ENCODE measurements at regions not wholly inside any gene's neighbourhood (a gene's known extent, or its start where the extent isn't known, plus 50 kb on each side); places are given as distances from the start of the nearest gene placed in this dataset.

GRCh38 chr1:8104278-8105236, 78.4 kb upstream of the ERRFI1 start:
- no peak overlapping the region for H2AFZ ChIP-seq
- H3K27ac ChIP-seq, result no peak overlapping the region
- peaks cover 7% of the 10 kb centered on the region; the same call in 1 of the 2 replicates for H3K4me1 ChIP-seq (replicated peaks; ENCODE audit: insufficient read depth)
- no peak overlapping the region for H3K4me2 ChIP-seq
- H3K79me2 ChIP-seq (ENCODE audit: low read depth), result no peaks in the 10 kb centered on the region
- no peak for TF ChIP-seq EZH2 (IDR thresholded peaks at IDR 0.05; ENCODE audit: low read depth)
- TF ChIP-seq CTCF (conservative IDR thresholded peaks at IDR 0.05), result no peak
- ChIA-PET CTCF (interaction anchor here (0.6 kb wide), 1 partner anchor 202 kb away, joined by 9 read pairs; no protein-coding TSS in a partner anchor), POLR2A (ENCODE audit: unreplicated experiment) (no interaction called here)
- no TSS peak for BruUV-seq (replicated peaks)
- H3F3A ChIP-seq (ENCODE audit: insufficient read depth, low read depth), result peaks cover 5% of the 10 kb centered on the region; the same call in 1 of the 2 replicates
- H4K20me1 ChIP-seq (ENCODE audit: insufficient read depth), result no peaks in the 10 kb centered on the region
- H3K4me3 ChIP-seq, result no peak overlapping the region
- H3K9me2 ChIP-seq (ENCODE audit: insufficient read depth), result no peaks in the 10 kb centered on the region
- DNase-seq, result no peak
- H3K9me3 ChIP-seq (ENCODE audit: insufficient read depth, low read depth), result 0 out of 2 replicates have a peak, but pooled peaks cover 3% of the 10 kb centered on the region
- intact Hi-C loops (cut with micrococcal nuclease; ENCODE audit: unreplicated experiment), result no loop called here
- H3K36me3 ChIP-seq (ENCODE audit: low read depth), result no peaks in the 10 kb centered on the region
- no peaks in the 10 kb centered on the region for H3K27me3 ChIP-seq (ENCODE audit: insufficient read depth, low read depth)

GRCh38 chr1:8097908-8098307, 71.8 kb upstream of the ERRFI1 start:
- H3K9me3 ChIP-seq (ENCODE audit: insufficient read depth, low read depth), result no peaks in the 10 kb centered on the region
- no peaks in the 10 kb centered on the region for H4K20me1 ChIP-seq (ENCODE audit: insufficient read depth)
- BruUV-seq (replicated peaks), result no TSS peak
- H3K79me2 ChIP-seq (ENCODE audit: low read depth), result no peaks in the 10 kb centered on the region
- H3K9me2 ChIP-seq (ENCODE audit: insufficient read depth), result no peaks in the 10 kb centered on the region
- peak overlapping the region; percentile 10; the same call in 1 of the 2 replicates for H3K4me3 ChIP-seq
- TF ChIP-seq CTCF (conservative IDR thresholded peaks at IDR 0.05), result no peak
- TF ChIP-seq EZH2 (IDR thresholded peaks at IDR 0.05; ENCODE audit: low read depth), result no peak
- H3K4me1 ChIP-seq (replicated peaks; ENCODE audit: insufficient read depth), result peaks cover 52% of the 10 kb centered on the region
- ChIA-PET CTCF (interaction anchor here (0.6 kb wide), 1 partner anchor 21 kb away, joined by 3 read pairs; no protein-coding TSS in a partner anchor), POLR2A (ENCODE audit: unreplicated experiment) (interaction anchor here (0.5 to 1.0 kb wide), 9 partner anchors 20 to 216 kb away, joined by 3 to 44 read pairs (median 6); no protein-coding TSS in a partner anchor)
- intact Hi-C loops (cut with micrococcal nuclease; ENCODE audit: unreplicated experiment), result loop anchor here (1.0 to 5.0 kb wide), 10 partner anchors 23 to 216 kb away; no protein-coding TSS in a partner anchor
- peak overlapping the region; percentile 68 for H3K4me2 ChIP-seq
- H3F3A ChIP-seq (ENCODE audit: insufficient read depth, low read depth), result peaks cover 42% of the 10 kb centered on the region
- H2AFZ ChIP-seq, result no peak overlapping the region
- no peaks in the 10 kb centered on the region for H3K27me3 ChIP-seq (ENCODE audit: insufficient read depth, low read depth)
- H3K36me3 ChIP-seq (ENCODE audit: low read depth), result no peaks in the 10 kb centered on the region
- no peak for DNase-seq
- peak overlapping the region; percentile 100 for H3K27ac ChIP-seq

- H3K4me2 ChIP-seq, result peak overlapping the region; percentile 68
- TSS peak; percentile 80 for BruUV-seq (replicated peaks)
- peak overlapping the region; percentile 42; the same call in 1 of the 2 replicates for H3K4me3 ChIP-seq
- no peaks in the 10 kb centered on the region for H3K27me3 ChIP-seq (ENCODE audit: insufficient read depth, low read depth)
- H3K9me3 ChIP-seq (ENCODE audit: insufficient read depth, low read depth), result no peaks in the 10 kb centered on the region
- H4K20me1 ChIP-seq (ENCODE audit: insufficient read depth), result no peaks in the 10 kb centered on the region
- intact Hi-C loops (cut with micrococcal nuclease; ENCODE audit: unreplicated experiment), result loop anchor here (1.0 to 5.0 kb wide), 10 partner anchors 24 to 217 kb away; no protein-coding TSS in a partner anchor
- peak; percentile 50 to 98 for DNase-seq
- ChIA-PET CTCF (interaction anchor here (0.6 kb wide), 1 partner anchor 20 kb away, joined by 3 read pairs; no protein-coding TSS in a partner anchor), POLR2A (ENCODE audit: unreplicated experiment) (interaction anchor here (0.5 to 1.2 kb wide), 15 partner anchors 19 to 217 kb away, joined by 3 to 15 read pairs (median 6); no protein-coding TSS in a partner anchor)
- H3K36me3 ChIP-seq (ENCODE audit: low read depth), result no peaks in the 10 kb centered on the region
- no peak overlapping the region for H2AFZ ChIP-seq
- H3F3A ChIP-seq (ENCODE audit: insufficient read depth, low read depth), result peaks cover 42% of the 10 kb centered on the region
- no peaks in the 10 kb centered on the region for H3K79me2 ChIP-seq (ENCODE audit: low read depth)
- no peak for TF ChIP-seq EZH2 (IDR thresholded peaks at IDR 0.05; ENCODE audit: low read depth)
- TF ChIP-seq CTCF (conservative IDR thresholded peaks at IDR 0.05), result no peak
- H3K4me1 ChIP-seq (replicated peaks; ENCODE audit: insufficient read depth), result peaks cover 55% of the 10 kb centered on the region
- no peaks in the 10 kb centered on the region for H3K9me2 ChIP-seq (ENCODE audit: insufficient read depth)
- H3K27ac ChIP-seq, result peak overlapping the region; percentile 100
These were observed 71.1 kb upstream of the ERRFI1 start for GRCh38 chr1:8097077-8097799.

All from PC-9 (cell line).